ENCODE measurements at regions not wholly inside any gene's neighbourhood (a gene's known extent, or its start where the extent isn't known, plus 50 kb on each side); places are given as distances from the start of the nearest gene placed in this dataset.

GRCh38 chr14:61623927-61624326, 71.4 kb upstream of the HIF1A start:
- TF ChIP-seq, protein P1, sequence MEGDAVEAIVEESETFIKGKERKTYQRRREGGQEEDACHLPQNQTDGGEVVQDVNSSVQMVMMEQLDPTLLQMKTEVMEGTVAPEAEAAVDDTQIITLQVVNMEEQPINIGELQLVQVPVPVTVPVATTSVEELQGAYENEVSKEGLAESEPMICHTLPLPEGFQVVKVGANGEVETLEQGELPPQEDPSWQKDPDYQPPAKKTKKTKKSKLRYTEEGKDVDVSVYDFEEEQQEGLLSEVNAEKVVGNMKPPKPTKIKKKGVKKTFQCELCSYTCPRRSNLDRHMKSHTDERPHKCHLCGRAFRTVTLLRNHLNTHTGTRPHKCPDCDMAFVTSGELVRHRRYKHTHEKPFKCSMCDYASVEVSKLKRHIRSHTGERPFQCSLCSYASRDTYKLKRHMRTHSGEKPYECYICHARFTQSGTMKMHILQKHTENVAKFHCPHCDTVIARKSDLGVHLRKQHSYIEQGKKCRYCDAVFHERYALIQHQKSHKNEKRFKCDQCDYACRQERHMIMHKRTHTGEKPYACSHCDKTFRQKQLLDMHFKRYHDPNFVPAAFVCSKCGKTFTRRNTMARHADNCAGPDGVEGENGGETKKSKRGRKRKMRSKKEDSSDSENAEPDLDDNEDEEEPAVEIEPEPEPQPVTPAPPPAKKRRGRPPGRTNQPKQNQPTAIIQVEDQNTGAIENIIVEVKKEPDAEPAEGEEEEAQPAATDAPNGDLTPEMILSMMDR (conservative IDR thresholded peaks at IDR 0.05), result no peak
- Histone ChIP-seq H4K8ac (replicated peaks; ENCODE audit: insufficient read length, low read depth, low read length) (no peak overlapping the region), H2BK5ac (ENCODE audit: insufficient read length, low read length) (no peak overlapping the region), H3K27me3 (ENCODE audit: insufficient read depth, low read length) (no peaks in the 10 kb centered on the region), H3K56ac (ENCODE audit: insufficient read length, low read depth, low read length) (no peak overlapping the region), H3K79me2 (ENCODE audit: insufficient read depth, low read length) (no peaks in the 10 kb centered on the region), H3T11ph (ENCODE audit: low read length) (no peak overlapping the region), H2AFZ (ENCODE audit: low read length) (no peak overlapping the region), H3K4me2 (ENCODE audit: insufficient read depth, insufficient read length, low read length) (no peak overlapping the region), H4K5ac (ENCODE audit: insufficient read length, low read depth, low read length) (no peak overlapping the region), H2BK15ac (ENCODE audit: low read depth, low read length) (no peak overlapping the region), H4K91ac (ENCODE audit: insufficient read length, low read depth, low read length) (no peak overlapping the region), H2BK12ac (ENCODE audit: insufficient read length, low read depth, low read length) (no peak overlapping the region), H3K9me3 (ENCODE audit: control insufficient read depth, low read depth, low read length) (no peaks in the 10 kb centered on the region), H3K23ac (ENCODE audit: insufficient read length, low read depth, low read length) (no peak overlapping the region), H3K14ac (ENCODE audit: insufficient read depth, low read length) (no peak overlapping the region), H3K4ac (ENCODE audit: low read depth, low read length) (no peak overlapping the region), H3K18ac (ENCODE audit: insufficient read length, low read depth, low read length) (no peak overlapping the region), H2BK120ac (ENCODE audit: low read depth, low read length, poor library complexity, severe bottlenecking) (no peak overlapping the region), H3K4me1 (ENCODE audit: insufficient read depth, low read length) (no peaks in the 10 kb centered on the region), H2BK20ac (ENCODE audit: low read depth, low read length, poor library complexity, severe bottlenecking) (no peak overlapping the region), H3K9ac (ENCODE audit: extremely low read depth, insufficient read length, low read length) (no peak overlapping the region), H2AK5ac (ENCODE audit: insufficient read length, low read length) (no peak overlapping the region), H3K79me1 (ENCODE audit: insufficient read depth, low read depth, low read length, poor library complexity, severe bottlenecking) (no peaks in the 10 kb centered on the region), H3K27ac (ENCODE audit: insufficient read length, low read depth, low read length) (no peak overlapping the region), H4K20me1 (ENCODE audit: control insufficient read depth, insufficient read depth, insufficient read length) (no peaks in the 10 kb centered on the region), H3K23me2 (ENCODE audit: insufficient read length, low read depth, low read length, poor library complexity, severe bottlenecking) (no peaks in the 10 kb centered on the region)
- no CpG with 5 or more reads among the region's 3 CpGs for WGBS (ENCODE audit: extremely low coverage, insufficient read length, low lambda C conversion rate)
- no peak overlapping the region for H3K4me3 Mint-ChIP-seq
- no peaks in the 10 kb centered on the region for H3K36me3 Mint-ChIP-seq (ENCODE audit: insufficient read depth in 1 of 3, low read depth in 3 of 3)
- no peak for DNase-seq
- no peak overlapping the region for H3K27ac Mint-ChIP-seq
- peaks cover 13 to 15% of the 10 kb centered on the region in 2 experiments for H3K4me1 Mint-ChIP-seq
- no peaks in the 10 kb centered on the region for H3K9me3 Mint-ChIP-seq
- no peaks in the 10 kb centered on the region; the same call in 1 of the 2 replicates for H3K27me3 Mint-ChIP-seq (ENCODE audit: low read depth)

Measured in H9 (cell line).